Neural cell (in vitro differentiated cells): ENCODE measurements at regions not wholly inside any gene's neighbourhood (a gene's known extent, or its start where the extent isn't known, plus 50 kb on each side); places are given as distances from the start of the nearest gene placed in this dataset.
A peak's percentile ranks its signal among the peaks of the same experiment; 100 is the strongest.

Experiments used
- H2AFZ ChIP-seq: fragments of 200-600, 300-800 bp; sonication (generic), shearing (Covaris generic); 2 replicates; pipeline ENCODE4 v1.6.0; 2014; ENCODE audit warnings: low read depth, mild to moderate bottlenecking, antibody characterized with exemption, low read length, moderate library complexity
- H3F3A ChIP-seq: fragments of 200-600 bp; shearing (Covaris generic); 2 replicates; pipeline ENCODE4 v1.6.1; 2016; ENCODE audit warnings: mild to moderate bottlenecking, moderate library complexity, mixed read lengths, antibody characterized with exemption, low read length; ENCODE audit not compliant: insufficient read depth, poor library complexity, severe bottlenecking
- H3K27ac ChIP-seq: fragments of 200-600, 300-800 bp; sonication (generic), shearing (Covaris generic); 2 replicates; pipeline ENCODE4 v1.5.1; 2014; ENCODE audit warnings: mild to moderate bottlenecking, low read length, moderate library complexity
- H3K27me3 ChIP-seq: fragments of 300-800, 200-600 bp; sonication (generic), shearing (Covaris generic); 2 replicates; pipeline ENCODE4 v1.6.0; 2014; ENCODE audit warnings: mild to moderate bottlenecking, low read depth, low read length, moderate library complexity; ENCODE audit not compliant: insufficient read depth
- H3K36me3 ChIP-seq: fragments of 300-800, 200-600 bp; sonication (generic), shearing (Covaris generic); 2 replicates; pipeline ENCODE4 v1.5.1; 2014; ENCODE audit warnings: mild to moderate bottlenecking, antibody characterized with exemption, low read length, moderate library complexity; ENCODE audit not compliant: insufficient read depth
- H3K4me2 ChIP-seq: fragments of 300-800, 200-600 bp; sonication (generic), shearing (Covaris generic); 2 replicates; pipeline ENCODE4 v1.6.0; 2014; ENCODE audit warnings: mild to moderate bottlenecking, low read length
- H3K4me3 ChIP-seq: fragments of 300-800, 200-600 bp; sonication (generic), shearing (Covaris generic); 2 replicates; pipeline ENCODE4 v1.5.1; 2014; ENCODE audit warnings: mild to moderate bottlenecking, low read length, moderate library complexity
- H3K79me2 ChIP-seq: fragments of 200-600 bp; shearing (Covaris generic); replicated peaks from 2 replicates; pipeline ENCODE4 v1.6.0; 2014; ENCODE audit warnings: mild to moderate bottlenecking, low read length, moderate library complexity; ENCODE audit not compliant: insufficient read depth
- H3K9ac ChIP-seq: fragments of 300-800, 200-600 bp; sonication (generic), shearing (Covaris generic); 2 replicates; pipeline ENCODE4 v1.6.1; 2016; ENCODE audit warnings: mild to moderate bottlenecking, low read length, mixed read lengths
- H3K9me2 ChIP-seq: fragments of 200-600 bp; shearing (Covaris generic); 2 replicates; pipeline ENCODE4 v1.6.1; 2016; ENCODE audit warnings: mild to moderate bottlenecking, low read length, mixed read lengths; ENCODE audit not compliant: insufficient read depth
- H3K9me3 ChIP-seq: fragments of 200-600, 300-800 bp; sonication (generic), shearing (Covaris generic); 2 replicates; pipeline ENCODE4 v1.6.1; 2016; ENCODE audit warnings: mild to moderate bottlenecking, mixed run types, low read length, moderate library complexity, mixed read lengths
- H4K20me1 ChIP-seq: fragments of 200-600 bp; shearing (Covaris generic); 2 replicates; pipeline ENCODE4 v1.6.1; 2016; ENCODE audit warnings: mild to moderate bottlenecking, mixed run types; ENCODE audit not compliant: insufficient read depth
- EP300 ChIP-seq: fragments of 450-650 bp; conservative IDR thresholded peaks from 2 replicates; pipeline ENCODE4 v1.6.1; 2014; ENCODE audit warnings: antibody characterized with exemption, mild to moderate bottlenecking, moderate library complexity; ENCODE audit not compliant: poor library complexity, severe bottlenecking
- EZH2 ChIP-seq: fragments of 200-600, 300-800 bp; shearing (Covaris generic), sonication (generic); IDR thresholded peaks from 2 replicates; pipeline ENCODE4 v1.6.1; 2014; ENCODE audit warnings: antibody characterized with exemption, low read length, borderline replicate concordance, mild to moderate bottlenecking; ENCODE audit not compliant: insufficient read depth, poor library complexity, severe bottlenecking
- MXI1 ChIP-seq: fragments of 450-650 bp; conservative IDR thresholded peaks from 2 replicates; pipeline ENCODE4 v1.6.1; 2014; ENCODE audit warnings: antibody characterized with exemption, mild to moderate bottlenecking; ENCODE audit not compliant: poor library complexity, severe bottlenecking
- POLR2AphosphoS5 ChIP-seq: IDR thresholded peaks from 2 replicates; pipeline ENCODE4 v1.6.1; 2012
- RAD21 ChIP-seq: fragments of 450-650 bp; conservative IDR thresholded peaks from 2 replicates; pipeline ENCODE4 v1.6.1; 2014; ENCODE audit warnings: antibody characterized with exemption, mild to moderate bottlenecking, moderate library complexity
- REST ChIP-seq: IDR thresholded peaks from 2 replicates; pipeline ENCODE4 v1.6.1; 2012; ENCODE audit warnings: borderline replicate concordance
- SMC3 ChIP-seq: fragments of 450-650 bp; conservative IDR thresholded peaks from 2 replicates; pipeline ENCODE4 v1.6.1; 2014; ENCODE audit warnings: antibody characterized with exemption, mild to moderate bottlenecking, moderate library complexity; ENCODE audit not compliant: poor library complexity
- TAF1 ChIP-seq: IDR thresholded peaks from 2 replicates; pipeline ENCODE4 v1.6.1; 2012; ENCODE audit warnings: low read depth
- TF ChIP-seq, protein P1 (sequence below): fragments of 450-650 bp; IDR thresholded peaks from 2 replicates; pipeline ENCODE4 v1.5.1; 2014; ENCODE audit warnings: antibody characterized with exemption, mild to moderate bottlenecking, moderate library complexity; ENCODE audit not compliant: poor library complexity, severe bottlenecking

DNA sequence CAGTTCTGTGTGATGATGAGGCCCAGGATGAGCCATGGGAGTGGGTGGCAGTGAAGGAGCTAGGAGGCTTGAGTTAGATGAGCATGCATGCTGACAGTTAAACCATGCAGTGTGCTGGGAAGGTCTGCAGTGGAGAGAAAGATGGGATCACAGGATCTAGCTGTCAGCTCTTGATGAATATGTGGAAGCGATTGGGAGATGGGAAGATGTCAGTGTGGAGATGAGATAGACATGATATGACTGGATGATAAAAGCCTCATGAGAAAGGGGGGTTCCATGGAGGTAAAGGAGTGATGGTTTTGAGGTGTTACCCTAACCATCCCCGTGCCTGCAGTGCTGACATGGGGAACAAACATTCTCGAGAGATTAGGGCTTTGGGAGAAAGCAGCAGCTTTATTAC, 165.0 kb upstream of the CTBP2 start:
- Histone ChIP-seq H3K36me3 (no peaks in the 10 kb centered on the region), H3K27ac (no peak overlapping the region), H4K20me1 (no peaks in the 10 kb centered on the region), H3K4me3 (no peak overlapping the region), H3F3A (no peaks in the 10 kb centered on the region), H3K79me2 (no peaks in the 10 kb centered on the region), H3K9me3 (no peaks in the 10 kb centered on the region), H3K9me2 (no peaks in the 10 kb centered on the region), H3K27me3 (no peaks in the 10 kb centered on the region), H2AFZ (no peak overlapping the region), H3K4me2 (no peak overlapping the region), H3K9ac (no peak overlapping the region)
- TF ChIP-seq POLR2AphosphoS5 (peak; percentile 15), REST (peak; percentile 57), EP300 (peak; percentile 62), EZH2 (no peak)

GRCh38 chr10:125316436-125316835, 156.1 kb upstream of the CTBP2 start:
- Histone ChIP-seq H3K4me2 (no peak overlapping the region), H3K27ac (no peak overlapping the region), H3K36me3 (no peaks in the 10 kb centered on the region), H3K9me2 (no peaks in the 10 kb centered on the region), H3F3A (no peaks in the 10 kb centered on the region), H3K9ac (no peak overlapping the region), H3K79me2 (no peaks in the 10 kb centered on the region), H2AFZ (no peak overlapping the region), H3K27me3 (no peaks in the 10 kb centered on the region), H3K4me3 (no peak overlapping the region), H4K20me1 (no peaks in the 10 kb centered on the region), H3K9me3 (no peaks in the 10 kb centered on the region)
- no peak for TF ChIP-seq POLR2AphosphoS5
- no peak for TF ChIP-seq SMC3
- no peak for TF ChIP-seq EZH2
- TF ChIP-seq TAF1: no peak
- TF ChIP-seq MXI1: no peak
- TF ChIP-seq, protein P1, sequence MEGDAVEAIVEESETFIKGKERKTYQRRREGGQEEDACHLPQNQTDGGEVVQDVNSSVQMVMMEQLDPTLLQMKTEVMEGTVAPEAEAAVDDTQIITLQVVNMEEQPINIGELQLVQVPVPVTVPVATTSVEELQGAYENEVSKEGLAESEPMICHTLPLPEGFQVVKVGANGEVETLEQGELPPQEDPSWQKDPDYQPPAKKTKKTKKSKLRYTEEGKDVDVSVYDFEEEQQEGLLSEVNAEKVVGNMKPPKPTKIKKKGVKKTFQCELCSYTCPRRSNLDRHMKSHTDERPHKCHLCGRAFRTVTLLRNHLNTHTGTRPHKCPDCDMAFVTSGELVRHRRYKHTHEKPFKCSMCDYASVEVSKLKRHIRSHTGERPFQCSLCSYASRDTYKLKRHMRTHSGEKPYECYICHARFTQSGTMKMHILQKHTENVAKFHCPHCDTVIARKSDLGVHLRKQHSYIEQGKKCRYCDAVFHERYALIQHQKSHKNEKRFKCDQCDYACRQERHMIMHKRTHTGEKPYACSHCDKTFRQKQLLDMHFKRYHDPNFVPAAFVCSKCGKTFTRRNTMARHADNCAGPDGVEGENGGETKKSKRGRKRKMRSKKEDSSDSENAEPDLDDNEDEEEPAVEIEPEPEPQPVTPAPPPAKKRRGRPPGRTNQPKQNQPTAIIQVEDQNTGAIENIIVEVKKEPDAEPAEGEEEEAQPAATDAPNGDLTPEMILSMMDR: no peak
- no peak for TF ChIP-seq RAD21
- TF ChIP-seq EP300: no peak
- no peak for TF ChIP-seq REST
